ENCODE measurements at regions not wholly inside any gene's neighbourhood (a gene's known extent, or its start where the extent isn't known, plus 50 kb on each side); places are given as distances from the start of the nearest gene placed in this dataset.
"Not testable (repeated sequence)": the region's sequence is repeated elsewhere in the genome, so short reads cannot be mapped to it uniquely, and the experiment has no call there.

DNA sequence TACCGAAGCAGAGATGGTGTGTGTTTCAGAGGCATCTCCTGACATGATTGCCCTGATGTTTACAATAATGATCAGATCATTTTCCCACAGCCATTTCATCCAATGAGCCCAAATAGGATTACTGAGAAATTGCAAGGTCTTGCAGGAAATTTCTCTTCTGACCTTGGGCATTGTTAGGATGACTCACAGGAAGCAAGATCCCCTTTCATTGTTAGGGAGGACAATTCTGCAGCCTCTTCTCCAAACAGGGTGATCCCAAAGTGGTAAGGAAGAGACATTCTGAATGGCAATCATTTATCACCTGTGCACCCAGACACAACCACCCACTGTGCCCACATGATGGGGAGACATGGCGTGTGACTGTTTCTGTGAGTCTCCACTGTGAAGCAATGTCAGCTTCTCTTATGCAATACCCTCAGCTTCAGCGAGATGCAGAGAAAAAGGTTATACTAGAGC is 306.7 kb upstream of the XYLT1 start:
- DNase-seq: no peak

DNA sequence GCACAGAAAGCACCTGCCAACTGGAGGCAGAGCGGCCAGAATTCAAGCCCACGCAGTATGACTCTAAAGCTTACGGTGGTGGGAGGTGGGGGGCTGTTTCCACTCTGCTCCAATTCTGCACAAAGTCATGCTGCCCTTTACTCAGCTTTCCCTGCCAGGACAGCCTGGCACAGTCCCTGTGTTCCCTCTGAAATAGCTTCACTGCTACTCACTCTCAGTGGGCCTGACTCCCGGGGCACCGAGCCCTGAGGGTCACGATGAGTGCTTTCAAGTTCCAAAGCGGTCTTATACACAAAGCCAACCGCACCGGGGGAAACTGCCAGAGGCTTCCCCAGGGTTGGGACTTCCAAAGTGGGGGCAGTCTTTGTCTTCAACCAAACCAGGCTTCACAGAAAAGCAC is 306.1 kb upstream of the XYLT1 start:
- DNase-seq: no peak

DNA sequence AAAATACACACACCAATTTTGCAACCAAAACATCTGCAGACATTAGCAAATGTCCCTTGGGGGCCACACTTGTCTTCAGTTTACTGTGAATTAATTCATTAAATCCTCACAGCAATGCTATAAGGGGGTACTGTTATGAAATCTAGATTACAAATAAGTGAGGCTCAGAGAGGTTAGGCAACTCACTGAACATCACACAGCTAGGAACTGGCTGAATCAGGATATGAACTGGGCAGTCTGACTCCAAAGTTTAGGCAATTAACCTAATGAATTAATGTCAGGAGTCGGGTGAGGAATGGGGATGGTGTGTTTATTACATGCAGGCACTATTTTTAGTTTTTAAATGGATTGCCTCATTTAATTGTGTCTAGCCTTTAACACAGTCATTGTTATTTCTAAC is 305.7 kb upstream of the XYLT1 start:
- no peak for DNase-seq

DNA sequence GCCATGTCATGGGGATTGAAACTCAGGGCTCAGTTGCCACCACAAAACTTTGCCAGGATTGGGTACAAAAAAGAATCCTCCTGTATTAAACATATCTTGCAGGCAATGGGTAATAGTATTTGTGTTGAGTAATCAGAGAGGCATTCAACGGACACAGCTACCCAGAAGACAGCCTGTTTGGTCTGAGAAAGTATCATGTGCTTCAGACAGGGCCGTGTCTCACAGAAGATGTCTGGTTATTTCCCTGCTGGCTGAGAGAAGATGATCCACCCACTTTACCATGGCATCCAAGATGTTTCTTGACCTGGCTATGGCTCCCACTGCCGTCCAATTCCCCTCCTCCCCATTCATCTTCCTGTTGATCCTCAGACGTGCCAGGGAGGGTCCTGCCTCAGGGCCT is 304.3 kb upstream of the XYLT1 start:
- DNase-seq: no peak

DNA sequence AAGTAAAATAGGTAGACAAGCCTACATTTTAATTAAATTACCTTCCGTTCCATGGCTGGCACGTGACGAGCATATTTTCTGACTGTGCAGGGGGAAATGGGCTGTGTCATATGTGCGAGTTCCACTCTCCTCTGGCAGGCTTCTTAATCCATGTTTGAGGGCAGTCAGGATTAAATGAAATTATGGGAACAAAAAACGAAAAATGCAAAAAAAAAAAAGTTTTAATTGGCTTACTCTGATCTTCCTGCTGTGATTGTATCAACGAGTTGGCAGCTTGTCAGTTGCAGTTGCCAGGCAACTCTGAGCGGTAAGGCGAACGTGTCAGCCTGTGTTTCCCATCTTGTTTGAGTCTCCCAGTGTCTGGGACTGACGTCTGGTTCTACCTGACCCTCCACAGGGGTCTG is 302.9 kb upstream of the XYLT1 start:
- DNase-seq: no peak

DNA sequence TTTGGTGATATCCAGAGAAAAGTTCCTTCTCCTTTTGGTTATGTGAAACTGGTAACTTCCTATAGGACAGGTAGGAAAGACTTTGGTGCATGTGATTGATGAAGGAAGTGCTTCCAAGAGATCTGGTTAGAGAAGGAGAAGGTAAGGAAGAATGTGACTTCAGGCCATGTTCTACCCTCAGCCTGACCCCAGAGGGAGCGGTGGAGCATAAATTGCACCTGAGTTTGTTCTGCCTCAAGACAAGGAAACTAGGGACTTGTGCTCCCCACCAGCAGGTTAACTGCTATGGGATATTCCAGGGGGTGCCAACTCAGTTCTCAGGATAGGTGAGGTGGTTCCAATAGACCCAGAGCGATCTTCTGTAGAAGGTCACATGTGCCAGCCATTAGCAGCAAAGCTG is 299.3 kb upstream of the XYLT1 start:
- DNase-seq: no peak

DNA sequence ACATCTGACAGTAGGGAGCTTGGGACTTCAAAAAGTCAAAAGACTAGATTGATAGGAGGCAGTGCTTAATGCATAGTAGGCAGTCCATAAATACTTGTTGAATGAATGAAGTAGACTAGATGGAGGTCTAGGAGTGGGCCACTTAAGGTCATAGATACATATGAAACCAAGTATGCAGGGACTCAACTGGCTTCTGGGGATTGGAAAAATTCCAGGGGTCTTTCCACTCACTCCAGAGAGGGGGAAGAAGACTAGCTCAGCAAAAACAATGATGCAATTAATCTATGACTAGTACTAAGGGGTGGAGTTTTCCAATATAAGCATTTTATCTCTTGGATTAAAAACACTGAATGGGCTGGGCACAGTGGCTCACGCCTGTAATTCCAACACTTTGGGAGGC is 298.3 kb upstream of the XYLT1 start:
- DNase-seq: no peak

DNA sequence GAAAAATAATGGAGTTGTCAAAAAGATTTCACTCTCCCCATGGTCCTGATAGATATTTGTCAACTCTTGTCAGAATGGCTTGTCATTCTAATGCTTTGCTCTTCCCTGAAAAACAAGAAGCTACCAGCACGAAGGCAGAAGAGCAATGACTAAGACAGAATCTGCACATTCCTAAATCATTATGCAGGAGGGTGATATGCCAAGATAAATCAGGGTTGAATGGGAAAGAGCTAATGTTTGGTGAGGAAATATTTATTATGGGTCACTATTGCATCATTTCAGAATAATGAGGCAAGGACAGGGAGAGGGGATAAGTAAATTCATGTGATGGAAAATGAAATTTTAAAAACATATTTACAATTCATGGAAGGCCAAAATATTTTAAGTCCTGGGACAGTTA is 297.5 kb upstream of the XYLT1 start:
- DNase-seq: no peak

DNA sequence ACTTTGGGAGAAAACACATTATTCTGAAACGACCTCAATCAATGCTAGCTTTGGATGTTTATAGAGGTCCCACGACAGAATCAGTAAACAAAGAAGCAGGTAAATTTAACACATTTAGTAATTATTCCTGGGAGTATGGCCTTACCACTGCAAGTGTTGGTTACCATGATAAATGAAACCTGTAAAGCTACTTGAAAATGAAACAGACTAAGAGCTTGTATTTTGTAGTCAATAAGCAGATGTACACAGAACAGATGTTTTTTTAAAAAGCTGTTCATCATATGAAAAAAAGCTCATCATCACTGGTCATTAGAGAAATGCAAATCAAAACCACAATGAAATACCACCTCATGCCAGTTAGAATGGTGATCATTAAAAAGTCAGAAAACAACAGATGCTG is 295.3 kb upstream of the XYLT1 start:
- DNase-seq: no peak

DNA sequence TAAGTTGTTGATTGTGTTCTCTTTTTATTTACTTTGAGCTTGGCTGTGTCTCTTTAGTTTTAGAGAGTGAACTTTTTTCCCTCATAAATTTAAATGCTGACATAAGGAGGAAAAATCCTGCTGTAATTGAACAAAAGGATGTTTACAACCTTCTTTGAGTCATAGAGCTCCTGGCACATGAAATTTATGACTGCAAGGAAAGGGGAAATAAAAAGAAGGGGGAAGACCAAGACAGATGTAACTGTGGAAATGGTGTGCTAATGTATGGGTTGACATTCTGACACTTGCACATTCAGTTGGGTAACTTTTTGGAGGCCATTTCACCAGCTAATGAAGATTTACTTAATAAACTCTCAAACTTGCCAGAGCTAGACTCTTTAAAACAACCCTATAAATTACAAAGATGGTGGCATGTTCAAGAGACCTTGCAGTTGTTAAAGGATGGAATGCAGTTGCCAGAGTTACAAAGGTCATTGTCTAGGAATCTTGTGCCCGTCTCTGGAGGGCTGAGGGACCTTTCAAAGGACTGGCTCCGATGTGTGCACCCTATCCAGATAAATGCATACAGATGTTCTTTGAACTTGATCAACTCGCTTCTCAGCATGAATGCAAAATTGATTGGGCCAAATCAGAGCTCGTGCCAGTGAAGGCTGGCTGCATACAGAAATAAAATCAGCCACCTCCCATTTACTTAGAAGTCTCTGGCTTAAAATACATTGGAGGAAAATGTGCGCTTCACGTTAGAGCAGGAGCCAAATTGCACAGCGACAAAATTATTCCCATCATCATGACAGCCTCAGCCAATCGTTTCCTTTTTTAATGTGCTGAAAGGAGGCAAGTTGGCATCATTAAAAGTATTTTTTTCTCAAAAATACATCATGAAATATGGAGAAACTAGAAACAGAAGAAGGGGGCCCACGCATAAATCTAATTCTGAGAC is 289.0 kb upstream of the XYLT1 start:
- no peak for DNase-seq

DNA sequence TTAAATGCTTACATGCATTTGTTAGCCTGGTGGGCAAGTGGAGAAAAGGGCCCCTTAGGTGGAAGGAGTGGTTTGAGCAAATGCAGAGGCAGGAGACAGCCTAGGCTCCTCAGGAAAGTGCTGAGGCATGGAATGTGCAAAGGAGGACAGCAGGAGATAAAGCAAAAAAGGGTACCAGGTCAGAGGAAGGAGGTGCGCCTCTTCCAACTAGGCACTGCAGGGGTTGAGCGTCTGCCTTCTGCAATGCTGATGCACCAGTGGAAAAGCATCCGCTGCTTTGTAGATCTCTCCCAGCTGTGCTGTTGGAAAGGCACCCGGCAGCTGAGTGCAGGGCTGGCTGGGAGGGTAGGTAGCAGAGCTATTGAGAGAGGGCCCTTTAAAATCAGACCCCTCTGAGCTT is 287.0 kb upstream of the XYLT1 start:
- no peak for DNase-seq

DNA sequence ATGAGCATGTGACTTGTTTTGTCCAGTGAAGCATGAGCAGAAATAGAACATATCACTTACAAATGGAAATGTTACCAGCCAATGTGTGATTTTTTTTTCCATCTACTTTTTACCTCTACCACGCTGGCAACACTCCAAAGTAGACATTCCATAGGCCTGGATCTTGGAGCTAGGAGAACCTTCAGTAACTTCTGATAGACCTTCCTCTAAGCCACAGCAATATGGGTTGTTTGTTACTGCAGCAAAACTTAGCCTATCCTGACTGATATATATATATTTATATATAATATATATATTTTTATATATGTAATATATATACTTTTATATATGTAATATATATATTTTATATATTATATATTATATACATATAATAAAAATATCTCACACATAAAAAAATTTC is 284.4 kb upstream of the XYLT1 start:
- DNase-seq: no peak

DNA sequence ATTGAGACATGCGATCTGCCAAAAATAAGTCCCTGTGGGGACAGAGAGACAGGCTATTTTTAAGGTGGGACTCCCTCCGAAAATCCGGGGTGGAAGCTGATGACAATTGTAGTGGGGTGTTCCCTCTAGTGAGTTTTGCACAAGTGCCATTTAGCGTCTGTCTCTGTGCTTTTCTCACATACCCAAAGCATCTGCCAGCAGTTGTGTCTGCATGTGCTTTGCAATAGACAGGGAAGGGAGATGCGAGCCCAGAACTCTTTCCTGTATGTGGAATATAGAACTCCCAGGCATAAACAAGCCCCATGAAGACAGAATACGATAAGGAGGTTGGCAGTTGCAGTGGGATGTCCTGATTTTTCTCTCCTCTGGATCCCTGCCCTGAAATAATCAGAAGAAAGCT is 282.7 kb upstream of the XYLT1 start:
- no peak for DNase-seq

DNA sequence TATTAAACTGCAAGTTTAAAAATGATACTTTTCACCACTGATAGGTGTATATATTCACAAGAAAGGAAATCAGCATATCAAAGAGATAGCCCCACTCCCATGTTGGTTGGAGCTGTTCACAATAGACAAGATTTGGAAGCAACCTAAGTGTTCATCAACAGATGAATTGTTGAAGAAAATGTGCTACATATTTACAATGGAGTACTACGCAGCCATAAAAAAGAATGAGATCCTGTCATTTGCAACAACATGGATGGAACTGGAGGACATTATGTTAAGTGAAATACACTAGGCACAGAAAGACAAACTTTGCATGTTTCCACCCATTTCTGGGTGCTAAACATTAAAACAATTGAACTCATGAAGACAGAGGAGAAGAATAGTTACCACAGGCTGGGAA is 278.9 kb upstream of the XYLT1 start:
- no peak for DNase-seq

DNA sequence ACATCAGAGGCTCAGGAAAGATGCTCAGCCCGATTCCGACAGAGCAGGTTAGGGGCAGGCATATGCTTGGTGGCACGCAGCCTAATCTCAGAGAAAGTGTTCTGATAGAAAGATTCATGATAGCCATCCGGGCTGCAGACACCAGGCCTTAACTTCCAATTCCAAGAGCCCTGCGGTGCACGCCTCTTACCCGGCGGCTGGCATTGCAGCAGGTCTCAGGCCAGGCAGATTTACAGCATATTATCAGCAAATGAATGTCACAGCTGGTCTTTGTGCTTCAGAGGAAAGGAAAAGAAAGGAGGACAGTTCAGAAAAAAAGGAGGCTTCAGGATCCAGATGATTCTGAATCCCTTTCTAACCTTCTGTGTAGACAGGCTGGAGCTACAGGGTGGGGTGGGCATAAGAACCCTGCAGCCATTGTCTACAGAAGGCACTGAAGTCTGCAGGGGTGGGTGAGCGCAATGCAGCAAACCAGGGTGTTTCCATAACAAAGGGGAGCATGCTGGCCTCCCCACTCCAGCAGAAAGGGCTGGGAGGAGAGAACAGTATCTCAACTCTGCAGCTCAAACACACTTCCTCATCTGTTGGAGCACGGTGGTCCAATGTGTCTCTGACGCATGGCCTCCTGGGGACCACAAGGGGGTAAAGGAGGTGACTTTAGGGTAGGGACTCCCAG is 277.4 kb upstream of the XYLT1 start:
- DNase-seq: no peak

DNA sequence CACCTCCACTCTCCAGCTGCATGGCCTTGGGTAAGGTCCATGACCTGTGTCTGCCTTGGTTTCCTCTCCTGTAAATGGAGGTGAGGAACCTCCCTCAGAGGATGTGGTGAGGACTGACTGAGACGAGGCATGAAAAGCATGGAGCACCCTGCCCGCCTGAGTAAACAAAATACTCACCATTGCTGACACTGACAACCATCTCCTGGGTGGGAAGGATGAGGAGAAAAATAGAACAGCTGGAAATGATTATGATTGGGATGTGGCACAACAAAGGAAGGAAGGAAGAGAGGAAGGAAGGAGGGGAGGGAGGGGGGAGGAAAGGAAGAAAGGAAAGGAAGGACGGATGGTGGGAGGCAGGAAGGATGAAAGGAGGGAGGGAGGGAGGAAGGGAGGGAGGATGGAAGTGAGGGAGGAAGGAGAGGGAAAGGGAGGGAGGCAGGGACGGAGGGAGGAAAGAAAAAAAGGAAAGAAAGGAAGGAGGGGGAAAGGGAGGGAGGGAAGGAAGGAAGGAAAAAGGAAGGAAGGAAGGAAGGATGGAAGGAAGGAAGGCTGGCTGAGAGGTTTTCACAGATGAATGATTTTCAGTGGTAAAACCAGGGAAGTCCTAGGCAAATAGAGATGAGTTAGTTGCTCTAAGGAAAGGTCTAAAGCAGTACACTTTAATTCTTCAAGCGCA is 276.5 kb upstream of the XYLT1 start:
- DNase-seq: no peak

DNA sequence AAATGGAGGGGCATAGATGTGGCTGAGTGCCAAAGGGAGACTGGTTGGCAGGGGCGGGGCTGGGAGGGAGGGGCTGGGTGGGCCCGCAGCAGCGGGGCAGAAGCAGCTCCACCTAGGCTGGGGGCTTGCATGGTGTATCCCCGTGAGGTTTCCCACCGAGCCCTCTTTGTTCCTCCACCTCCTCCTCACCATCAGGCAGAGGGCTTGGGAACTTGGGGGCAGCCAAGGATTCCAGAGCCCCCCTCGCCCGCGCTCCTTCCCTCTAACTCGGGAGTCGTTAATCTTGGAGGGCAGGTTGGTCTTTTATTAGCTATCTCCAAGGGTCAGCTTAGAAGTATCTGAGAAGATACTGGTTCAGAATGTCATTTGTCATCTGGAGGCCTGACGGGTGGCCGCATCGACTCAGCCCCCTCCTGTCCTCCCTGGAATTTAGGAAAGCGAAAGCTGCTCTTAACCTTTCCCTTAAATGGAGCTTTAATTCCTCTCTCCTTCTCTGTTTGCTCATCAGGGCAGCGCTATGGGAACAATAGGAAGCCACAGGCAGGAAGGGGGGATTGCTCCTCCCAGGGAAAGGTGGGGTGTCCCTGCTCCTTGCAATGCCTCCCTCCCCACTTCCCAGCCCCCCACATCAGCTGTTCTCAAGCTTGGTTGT is 274.3 kb upstream of the XYLT1 start:
- no peak for DNase-seq

DNA sequence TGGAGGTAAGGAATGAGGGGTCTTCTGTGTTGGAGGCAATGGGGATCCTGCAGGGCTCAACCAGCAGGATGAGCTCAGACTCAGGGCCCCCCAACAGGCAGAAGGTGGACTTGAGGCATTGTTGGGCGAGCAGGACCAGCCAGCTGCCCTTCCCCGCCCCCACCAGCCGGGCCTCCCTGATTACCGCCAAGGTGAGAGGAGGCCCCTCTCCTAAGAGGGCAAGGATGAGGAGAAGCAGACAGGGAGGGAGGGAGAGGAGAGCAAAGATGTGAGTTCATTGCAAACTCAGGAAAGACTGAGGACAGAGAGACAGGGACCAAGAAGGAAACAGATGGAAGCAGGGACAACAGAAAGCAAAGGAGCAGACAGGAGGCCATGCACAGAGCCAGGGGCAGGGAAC is 272.8 kb upstream of the XYLT1 start:
- DNase-seq: no peak

DNA sequence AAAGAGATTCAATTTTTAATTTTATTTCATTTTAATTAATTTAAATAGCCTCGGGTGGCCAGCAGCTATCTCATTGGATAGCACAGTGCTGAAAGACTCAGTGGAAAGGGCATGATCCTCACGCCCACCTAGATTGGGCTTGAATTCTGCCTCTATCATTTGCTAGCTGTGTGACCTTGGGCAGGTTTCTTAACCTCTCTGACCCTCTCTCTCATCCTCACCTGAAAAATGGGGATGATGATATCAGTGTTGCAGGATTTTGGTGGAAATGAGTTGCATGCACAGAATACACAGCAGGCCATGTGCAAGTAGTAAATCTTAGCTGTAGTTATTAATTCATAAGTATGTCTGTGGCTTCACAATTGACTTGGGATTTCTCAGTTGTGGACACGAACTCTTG is 272.4 kb upstream of the XYLT1 start:
- no peak for DNase-seq

DNA sequence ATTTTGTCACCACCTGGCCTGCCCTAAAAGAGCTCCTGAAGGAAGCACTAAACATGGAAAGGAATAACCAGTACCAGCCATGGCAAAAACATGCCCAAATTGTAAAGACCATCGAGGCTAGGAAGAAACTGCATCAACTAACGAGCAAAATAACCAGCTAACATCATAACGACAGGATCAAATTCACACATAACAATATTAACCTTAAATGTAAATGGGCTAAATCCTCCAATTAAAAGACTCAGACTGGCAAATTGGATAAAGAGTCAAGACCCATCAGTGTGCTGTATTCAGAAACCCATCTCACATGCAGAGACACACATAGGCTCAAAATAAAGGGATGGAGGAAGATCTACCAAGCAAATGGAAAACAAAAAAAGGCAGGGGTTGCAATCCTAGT is 264.3 kb upstream of the XYLT1 start:
- DNase-seq: not testable (repeated sequence)

DNA sequence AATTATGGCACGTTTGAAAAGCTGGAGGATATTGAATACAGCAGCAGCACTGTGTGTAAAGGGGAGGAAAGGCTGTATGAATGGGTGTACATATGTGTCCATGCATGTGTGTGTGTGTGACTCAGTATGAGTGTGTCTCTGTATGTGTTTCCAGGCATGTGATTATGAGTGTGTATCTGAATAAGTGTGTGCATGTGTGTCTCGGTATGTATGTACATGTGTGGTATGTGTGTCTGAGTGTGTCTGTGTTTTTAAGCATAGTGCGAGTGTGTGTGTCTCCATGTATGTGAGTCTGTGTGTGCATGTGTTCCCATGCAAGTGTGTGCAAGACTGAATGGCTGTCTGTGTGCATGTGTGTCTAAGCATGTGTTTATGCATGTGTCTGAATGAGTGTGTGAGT is 259.1 kb upstream of the XYLT1 start:
- DNase-seq: no peak

DNA sequence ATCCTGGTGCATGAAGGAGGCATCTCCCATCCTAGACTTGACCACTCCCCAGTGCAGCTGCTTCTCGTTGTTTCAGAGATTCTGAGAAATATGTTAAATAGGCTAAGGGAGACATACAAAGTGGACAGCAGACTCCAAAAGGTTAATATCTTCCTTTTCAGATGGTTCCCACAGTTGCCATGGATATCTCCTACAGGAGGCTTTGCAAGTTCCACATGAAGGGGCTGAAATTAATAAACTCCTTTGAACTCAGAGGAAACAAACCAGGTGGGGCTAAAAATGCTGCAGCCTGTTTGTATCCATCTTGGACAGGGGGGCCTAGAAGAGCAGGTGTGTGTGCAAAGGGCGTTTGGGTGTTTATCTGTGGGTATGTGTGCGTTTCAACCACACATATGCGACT is 257.4 kb upstream of the XYLT1 start:
- DNase-seq: no peak

DNA sequence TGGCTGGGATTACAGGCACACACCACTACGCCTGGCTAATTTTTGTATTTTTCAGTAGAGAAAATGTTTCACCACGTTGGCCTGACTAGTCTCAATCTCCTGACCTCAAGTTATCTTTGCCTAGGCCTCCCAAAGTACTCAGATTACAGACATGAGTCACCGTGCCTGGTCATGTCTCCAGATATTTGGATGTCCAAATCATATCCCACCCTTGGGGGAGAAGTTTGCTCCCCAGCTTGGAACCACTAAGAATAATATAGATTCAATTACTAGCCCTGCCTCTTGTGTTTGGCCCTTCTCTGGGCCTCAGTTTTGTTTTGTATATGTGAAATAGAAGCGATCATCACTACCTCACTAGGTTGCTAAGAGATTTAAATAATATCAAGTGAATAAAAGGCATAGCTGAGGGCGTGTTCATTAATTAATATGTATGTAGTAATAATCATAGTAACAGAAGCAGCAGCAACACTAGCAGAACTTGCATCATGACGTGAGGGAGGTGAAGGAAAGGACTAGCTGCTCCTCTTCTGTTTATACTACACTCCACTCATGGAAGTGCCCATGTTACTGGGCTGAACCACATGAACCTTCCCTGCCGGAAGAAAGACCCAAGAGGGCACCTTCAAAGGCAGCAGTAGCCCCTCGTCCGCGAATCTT is 253.6 kb upstream of the XYLT1 start:
- no peak for DNase-seq

Measured in stimulated activated CD4-positive, alpha-beta T cell treated with anti-CD3 and anti-CD28 coated beads, Interleukin-1b, Interleukin-23, amount 100 ng/mL, for 48 hours (primary cell).